Osteoblast (primary cell): ENCODE measurements at regions not wholly inside any gene's neighbourhood (a gene's known extent, or its start where the extent isn't known, plus 50 kb on each side); places are given as distances from the start of the nearest gene placed in this dataset.

Experiments
- DNase-seq: peaks from one replicate; pipeline ENCODE4 v3.0.0; 2011; ENCODE audit warnings: low spot score, mixed read lengths; ENCODE audit not compliant: insufficient read length; ENCODE audit errors: missing footprints
- H2AFZ ChIP-seq: 2 replicates; pipeline ENCODE4 v1.6.0; 2011; ENCODE audit warnings: mild to moderate bottlenecking, low read length
- H3K27ac ChIP-seq: 2 replicates; pipeline ENCODE4 v1.5.1; 2011; ENCODE audit warnings: mild to moderate bottlenecking, low read depth, low read length, moderate library complexity
- H3K27me3 ChIP-seq: 2 replicates; pipeline ENCODE4 v1.6.0; 2012; ENCODE audit warnings: mild to moderate bottlenecking, control low read depth, inconsistent platforms, low read length, moderate library complexity; ENCODE audit not compliant: insufficient read depth
- H3K36me3 ChIP-seq: 2 replicates; pipeline ENCODE4 v1.5.1; 2011; ENCODE audit warnings: mild to moderate bottlenecking, low read length, control low read depth, moderate library complexity; ENCODE audit not compliant: insufficient read depth
- H3K4me1 ChIP-seq: 2 replicates; pipeline ENCODE4 v1.5.1; 2011; ENCODE audit warnings: mild to moderate bottlenecking, low read length, control low read depth, moderate library complexity; ENCODE audit not compliant: insufficient read depth
- H3K4me2 ChIP-seq: 2 replicates; pipeline ENCODE4 v1.6.0; 2011; ENCODE audit warnings: mild to moderate bottlenecking, low read length; ENCODE audit not compliant: insufficient read depth
- H3K4me3 ChIP-seq: fragments of 200-600 bp; sonication (generic); 3 replicates; pipeline ENCODE4 v1.5.1; 2012; ENCODE audit warnings: mild to moderate bottlenecking, low read length, inconsistent platforms; ENCODE audit not compliant: insufficient read depth
- H3K79me2 ChIP-seq: 2 replicates; pipeline ENCODE4 v1.6.0; 2012; ENCODE audit warnings: mild to moderate bottlenecking, low read length, control low read depth, inconsistent platforms; ENCODE audit not compliant: insufficient read depth
- H3K9me3 ChIP-seq: 2 replicates; pipeline ENCODE4 v1.5.1; 2011; ENCODE audit warnings: low read depth, low read length, control low read depth
- H4K20me1 ChIP-seq: 2 replicates; pipeline ENCODE4 v1.6.0; 2012; ENCODE audit warnings: mild to moderate bottlenecking, low read length, control low read depth; ENCODE audit not compliant: insufficient read depth
- TF ChIP-seq, protein P1 (sequence below): IDR thresholded peaks from 2 replicates; pipeline ENCODE4 v1.5.1; 2011; ENCODE audit warnings: mild to moderate bottlenecking, low read depth, low read length, moderate library complexity; ENCODE audit errors: extremely low read depth

DNA sequence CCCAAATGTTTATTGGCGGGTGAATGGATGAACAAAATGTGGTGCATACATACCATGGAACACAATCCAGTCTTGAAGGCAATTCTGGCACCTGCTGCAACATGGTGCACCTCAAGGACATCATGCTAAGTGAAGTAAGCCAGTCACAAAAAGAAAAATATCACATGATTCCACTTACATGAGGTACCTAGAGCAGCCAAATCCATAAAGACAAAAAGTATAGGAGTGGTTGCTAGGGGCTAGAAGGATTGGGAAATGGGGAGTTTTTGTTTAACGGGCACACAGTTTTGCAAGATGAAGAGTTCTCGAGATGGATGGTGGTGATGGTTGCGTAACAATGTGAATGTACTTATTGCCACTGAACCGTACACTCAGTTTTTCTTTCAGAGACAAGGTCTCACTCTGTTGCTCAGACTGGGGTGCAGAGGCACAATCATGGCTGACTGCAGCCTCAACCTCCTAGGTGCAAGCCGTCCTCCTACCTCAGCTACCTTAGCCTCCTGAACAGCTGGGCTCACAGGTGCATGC, 90.9 kb upstream of the CERS6 start:
- no peaks in the 10 kb centered on the region for H4K20me1 ChIP-seq

DNA sequence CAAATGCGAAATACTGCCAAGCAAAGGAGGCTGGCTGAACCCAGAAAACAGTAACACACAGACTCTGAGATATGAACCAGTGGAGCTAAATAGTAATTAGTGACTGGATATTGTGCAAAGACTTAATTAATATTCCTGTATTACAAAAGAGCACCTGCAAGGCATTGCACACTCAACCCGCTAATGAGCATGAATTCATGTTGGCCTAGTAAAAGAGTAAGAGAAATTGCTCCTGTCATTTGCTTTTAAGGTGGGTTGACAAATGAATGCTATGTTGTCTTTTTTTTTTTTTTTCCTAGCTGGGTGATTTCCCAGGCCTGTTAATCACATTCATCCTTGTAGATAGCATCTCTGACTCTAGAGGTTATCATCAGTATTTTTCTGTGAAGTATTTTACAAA, 87.0 kb upstream of the CERS6 start:
- no peaks in the 10 kb centered on the region for H3K9me3 ChIP-seq
- H3K27me3 ChIP-seq: no peaks in the 10 kb centered on the region
- H4K20me1 ChIP-seq: no peaks in the 10 kb centered on the region
- no peaks in the 10 kb centered on the region for H3K4me1 ChIP-seq
- no peak for DNase-seq
- no peaks in the 10 kb centered on the region for H3K79me2 ChIP-seq
- H3K36me3 ChIP-seq: no peaks in the 10 kb centered on the region
- TF ChIP-seq, protein P1, sequence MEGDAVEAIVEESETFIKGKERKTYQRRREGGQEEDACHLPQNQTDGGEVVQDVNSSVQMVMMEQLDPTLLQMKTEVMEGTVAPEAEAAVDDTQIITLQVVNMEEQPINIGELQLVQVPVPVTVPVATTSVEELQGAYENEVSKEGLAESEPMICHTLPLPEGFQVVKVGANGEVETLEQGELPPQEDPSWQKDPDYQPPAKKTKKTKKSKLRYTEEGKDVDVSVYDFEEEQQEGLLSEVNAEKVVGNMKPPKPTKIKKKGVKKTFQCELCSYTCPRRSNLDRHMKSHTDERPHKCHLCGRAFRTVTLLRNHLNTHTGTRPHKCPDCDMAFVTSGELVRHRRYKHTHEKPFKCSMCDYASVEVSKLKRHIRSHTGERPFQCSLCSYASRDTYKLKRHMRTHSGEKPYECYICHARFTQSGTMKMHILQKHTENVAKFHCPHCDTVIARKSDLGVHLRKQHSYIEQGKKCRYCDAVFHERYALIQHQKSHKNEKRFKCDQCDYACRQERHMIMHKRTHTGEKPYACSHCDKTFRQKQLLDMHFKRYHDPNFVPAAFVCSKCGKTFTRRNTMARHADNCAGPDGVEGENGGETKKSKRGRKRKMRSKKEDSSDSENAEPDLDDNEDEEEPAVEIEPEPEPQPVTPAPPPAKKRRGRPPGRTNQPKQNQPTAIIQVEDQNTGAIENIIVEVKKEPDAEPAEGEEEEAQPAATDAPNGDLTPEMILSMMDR: no peak
- H3K27ac ChIP-seq: no peak overlapping the region
- no peak overlapping the region for H3K4me2 ChIP-seq
- H2AFZ ChIP-seq: no peak overlapping the region
- no peak overlapping the region for H3K4me3 ChIP-seq

More for the DNA sequence above, 90.9 kb upstream of the CERS6 start:
- H3K27me3 ChIP-seq: no peaks in the 10 kb centered on the region
- no peak overlapping the region for H2AFZ ChIP-seq
- TF ChIP-seq, protein P1: no peak
- no peak overlapping the region for H3K4me2 ChIP-seq
- no peaks in the 10 kb centered on the region for H3K4me1 ChIP-seq
- no peak overlapping the region for H3K27ac ChIP-seq
- DNase-seq: no peak
- no peak overlapping the region for H3K4me3 ChIP-seq
- no peaks in the 10 kb centered on the region for H3K79me2 ChIP-seq
- no peaks in the 10 kb centered on the region for H3K36me3 ChIP-seq
- H3K9me3 ChIP-seq: no peaks in the 10 kb centered on the region

DNA sequence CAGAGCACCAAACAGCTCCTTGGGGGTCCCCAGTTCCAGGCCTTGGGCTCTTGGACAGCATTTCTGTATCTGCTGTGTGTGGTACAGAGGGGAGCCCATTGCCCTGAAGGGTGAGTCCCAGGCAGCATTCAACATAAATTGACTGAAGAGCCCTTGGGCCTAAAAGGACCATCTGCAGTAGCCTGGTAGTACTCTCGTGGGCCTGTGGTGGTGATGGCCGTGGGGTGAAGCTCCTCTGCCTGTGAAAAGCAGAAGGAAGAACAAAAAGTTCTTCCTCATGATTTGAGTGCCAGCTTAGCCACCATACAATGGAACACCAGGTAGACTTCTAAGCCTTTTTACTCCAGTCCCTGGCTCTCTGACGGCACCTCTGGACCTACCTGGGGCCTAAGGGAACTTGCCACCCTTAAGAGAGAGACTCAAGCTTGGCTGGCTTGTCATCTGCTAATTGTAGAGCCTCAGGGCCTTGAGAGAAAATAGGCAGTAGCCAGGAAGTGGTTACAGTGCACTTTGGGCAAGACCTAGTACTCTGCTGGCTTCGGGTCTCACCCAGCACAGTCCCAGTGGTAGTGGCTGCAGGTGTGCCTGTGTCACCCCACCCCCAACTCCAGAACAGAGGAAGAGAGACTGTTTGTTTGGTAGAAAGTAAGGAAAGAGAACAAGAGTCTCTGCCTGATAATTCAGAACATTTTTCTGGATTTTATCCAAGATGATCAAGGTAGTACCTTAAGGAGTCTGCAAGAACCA, 84.6 kb upstream of the CERS6 start:
- Histone ChIP-seq H3K4me2 (no peak overlapping the region), H4K20me1 (no peaks in the 10 kb centered on the region), H3K4me3 (no peak overlapping the region), H3K27me3 (no peaks in the 10 kb centered on the region), H3K9me3 (no peaks in the 10 kb centered on the region), H3K36me3 (no peaks in the 10 kb centered on the region), H2AFZ (no peak overlapping the region), H3K27ac (no peak overlapping the region), H3K4me1 (no peaks in the 10 kb centered on the region), H3K79me2 (no peaks in the 10 kb centered on the region)
- TF ChIP-seq, protein P1: no peak
- no peak for DNase-seq

DNA sequence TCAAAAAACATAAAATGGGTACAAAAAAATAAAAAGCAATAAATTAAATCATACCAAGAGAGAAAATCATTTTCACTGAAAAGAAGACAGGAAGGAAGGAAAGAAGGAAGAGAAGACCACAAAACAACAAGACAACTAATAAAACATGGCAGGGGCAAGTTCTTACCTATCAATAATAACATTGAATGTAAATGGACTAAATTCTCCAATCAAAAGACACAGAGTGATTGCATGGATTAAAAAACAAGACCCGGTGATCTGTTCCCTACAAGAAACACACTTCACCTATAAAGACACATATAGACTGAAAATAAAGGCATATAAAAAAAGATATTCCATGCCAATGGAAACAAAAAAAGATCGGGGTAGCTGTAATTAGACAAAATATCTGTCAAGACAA, 82.6 kb upstream of the CERS6 start:
- H3K27ac ChIP-seq: no peak overlapping the region
- H4K20me1 ChIP-seq: no peaks in the 10 kb centered on the region
- H3K36me3 ChIP-seq: no peaks in the 10 kb centered on the region
- H3K4me3 ChIP-seq: no peak overlapping the region
- H3K9me3 ChIP-seq: no peaks in the 10 kb centered on the region
- no peak overlapping the region for H3K4me2 ChIP-seq
- H3K4me1 ChIP-seq: no peaks in the 10 kb centered on the region
- TF ChIP-seq, protein P1: no peak
- H2AFZ ChIP-seq: no peak overlapping the region
- DNase-seq: no peak
- no peaks in the 10 kb centered on the region for H3K79me2 ChIP-seq
- H3K27me3 ChIP-seq: no peaks in the 10 kb centered on the region
